EL (cell line): ENCODE measurements at regions not wholly inside any gene's neighbourhood (a gene's known extent, or its start where the extent isn't known, plus 50 kb on each side); places are given as distances from the start of the nearest gene placed in this dataset.

ENCODE experiments used
- DNase-seq: peaks from one replicate; pipeline ENCODE4 v3.0.0-alpha.2; 2016

DNA sequence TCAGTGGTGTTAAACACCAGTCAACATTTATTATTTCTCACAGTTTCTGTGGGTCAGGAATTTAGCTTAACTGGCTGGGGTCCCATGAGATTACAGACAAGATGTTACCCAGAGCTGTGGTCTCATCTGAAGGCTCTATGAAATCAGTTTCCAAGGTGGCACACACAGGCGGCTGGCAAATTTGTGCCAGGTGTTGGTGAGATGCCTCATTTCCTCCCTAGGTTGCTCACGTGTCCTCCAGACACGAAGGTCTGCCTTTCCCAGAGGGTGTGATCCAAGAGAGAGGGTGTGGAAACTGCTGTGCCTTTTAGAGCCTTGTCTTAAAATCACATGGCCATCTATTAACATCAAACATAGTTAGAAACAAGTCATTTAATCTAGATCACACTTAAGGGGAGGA is 209.0 kb downstream of the JCAD start:
- no peak for DNase-seq

DNA sequence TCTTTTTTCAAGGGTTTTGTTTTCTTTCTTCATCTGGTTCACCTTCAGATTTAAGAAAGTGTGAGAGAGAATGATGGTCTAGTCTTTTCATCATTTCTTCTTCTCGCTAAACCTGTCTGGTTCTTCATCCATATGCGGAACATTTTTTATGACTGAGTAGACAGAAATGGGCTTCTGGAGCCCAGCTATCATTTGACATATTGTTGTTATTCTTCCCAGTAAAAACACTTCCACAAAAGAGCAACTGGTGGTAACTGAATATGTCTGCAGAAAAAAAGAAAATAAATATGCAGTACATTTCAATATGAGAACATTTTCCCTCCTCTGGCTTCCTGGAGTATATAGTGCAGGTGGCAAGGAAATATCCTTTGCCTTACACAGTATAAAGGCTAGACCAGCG is 209.5 kb downstream of the JCAD start:
- DNase-seq = no peak

DNA sequence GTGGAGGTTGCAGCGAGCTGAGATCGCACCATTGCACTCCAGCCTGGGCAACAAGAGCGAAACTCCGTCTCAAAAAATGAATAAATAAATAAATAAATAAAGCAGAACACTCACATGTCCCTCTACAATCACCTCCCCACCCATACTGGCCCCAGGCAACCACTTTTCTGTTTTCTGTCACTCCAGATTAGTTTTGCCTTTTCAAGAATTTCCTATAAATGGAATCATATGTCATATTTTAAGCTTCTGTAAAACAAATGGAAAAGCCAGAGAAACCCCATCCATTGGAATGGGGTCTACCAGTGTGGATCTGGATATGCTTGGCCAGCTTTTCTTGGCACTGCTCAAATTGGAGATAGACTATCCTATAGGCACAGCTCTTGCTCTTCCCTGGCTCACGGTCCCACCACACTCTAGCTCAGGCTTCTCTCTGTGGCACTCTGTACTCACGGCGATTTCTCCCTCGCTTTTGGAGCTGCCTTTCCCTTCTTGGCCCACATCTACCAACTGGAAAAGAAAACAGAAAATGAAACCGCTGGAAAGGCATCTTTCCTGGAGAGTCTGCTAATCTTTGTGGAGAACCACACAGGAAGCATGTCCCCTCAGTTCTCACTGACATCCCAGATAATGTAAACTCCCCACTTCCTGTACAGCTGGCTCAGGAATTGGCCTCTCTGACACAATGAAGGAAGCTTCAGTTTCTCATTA is 210.1 kb downstream of the JCAD start:
- peak; percentile 81 for DNase-seq

DNA sequence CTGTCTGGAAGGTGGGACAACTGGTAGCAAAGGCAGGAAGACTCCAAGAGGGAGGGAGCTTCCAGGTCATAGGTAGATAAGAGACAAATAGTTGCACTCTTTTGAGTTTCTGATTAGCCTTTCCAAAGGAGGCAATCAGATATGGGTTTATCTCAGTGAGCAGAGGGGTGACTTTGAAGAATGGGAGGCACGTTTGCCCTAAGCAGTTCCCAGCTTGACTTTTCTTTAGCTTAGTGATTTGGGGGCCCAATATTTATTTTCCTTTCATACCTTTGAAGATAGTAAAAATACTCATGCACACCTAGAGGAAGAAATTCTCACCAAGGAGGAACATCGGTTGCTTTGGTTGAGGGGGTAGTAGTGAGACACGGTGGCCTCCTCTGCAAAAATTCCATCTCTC is 212.1 kb upstream of the SVIL start:
- DNase-seq = no peak

DNA sequence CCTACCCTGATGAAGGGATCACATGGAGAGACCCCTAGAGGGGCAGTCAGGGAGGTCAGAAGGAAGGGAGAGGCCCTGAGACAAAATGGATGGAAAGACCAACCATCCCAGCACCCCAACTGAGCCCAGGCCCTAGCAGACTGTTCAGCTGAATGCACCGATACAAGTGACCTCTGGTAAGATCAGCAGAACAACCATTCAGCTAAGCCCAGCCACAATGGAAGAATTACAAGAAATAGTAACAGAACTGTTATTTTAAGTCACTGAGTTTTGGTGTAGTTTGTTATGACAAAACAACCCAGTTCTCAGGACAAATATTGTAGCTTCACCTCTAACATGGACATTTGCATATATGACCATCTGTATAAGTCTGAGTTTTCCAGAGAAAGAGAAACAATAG is 210.4 kb upstream of the SVIL start:
- DNase-seq = no peak

DNA sequence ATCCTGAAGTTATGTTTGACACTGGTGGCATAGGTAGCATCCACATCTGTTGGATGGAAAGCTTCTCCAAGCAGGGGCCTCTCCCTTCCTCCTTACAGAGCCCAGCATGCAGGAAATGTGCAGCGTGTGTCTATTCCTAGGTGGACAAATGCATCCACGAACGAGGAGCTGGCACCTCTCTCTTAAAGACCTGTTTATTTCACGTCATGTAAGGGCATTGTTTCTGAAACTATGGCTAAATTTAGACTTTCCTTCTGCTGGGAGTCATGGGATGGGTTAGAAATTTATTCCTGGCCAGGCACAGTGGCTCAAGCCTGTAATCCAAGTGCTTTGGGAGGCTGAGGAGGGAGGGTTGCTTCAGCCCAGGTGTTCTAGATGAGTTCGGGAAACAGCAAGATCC is 208.4 kb upstream of the SVIL start:
- no peak for DNase-seq

DNA sequence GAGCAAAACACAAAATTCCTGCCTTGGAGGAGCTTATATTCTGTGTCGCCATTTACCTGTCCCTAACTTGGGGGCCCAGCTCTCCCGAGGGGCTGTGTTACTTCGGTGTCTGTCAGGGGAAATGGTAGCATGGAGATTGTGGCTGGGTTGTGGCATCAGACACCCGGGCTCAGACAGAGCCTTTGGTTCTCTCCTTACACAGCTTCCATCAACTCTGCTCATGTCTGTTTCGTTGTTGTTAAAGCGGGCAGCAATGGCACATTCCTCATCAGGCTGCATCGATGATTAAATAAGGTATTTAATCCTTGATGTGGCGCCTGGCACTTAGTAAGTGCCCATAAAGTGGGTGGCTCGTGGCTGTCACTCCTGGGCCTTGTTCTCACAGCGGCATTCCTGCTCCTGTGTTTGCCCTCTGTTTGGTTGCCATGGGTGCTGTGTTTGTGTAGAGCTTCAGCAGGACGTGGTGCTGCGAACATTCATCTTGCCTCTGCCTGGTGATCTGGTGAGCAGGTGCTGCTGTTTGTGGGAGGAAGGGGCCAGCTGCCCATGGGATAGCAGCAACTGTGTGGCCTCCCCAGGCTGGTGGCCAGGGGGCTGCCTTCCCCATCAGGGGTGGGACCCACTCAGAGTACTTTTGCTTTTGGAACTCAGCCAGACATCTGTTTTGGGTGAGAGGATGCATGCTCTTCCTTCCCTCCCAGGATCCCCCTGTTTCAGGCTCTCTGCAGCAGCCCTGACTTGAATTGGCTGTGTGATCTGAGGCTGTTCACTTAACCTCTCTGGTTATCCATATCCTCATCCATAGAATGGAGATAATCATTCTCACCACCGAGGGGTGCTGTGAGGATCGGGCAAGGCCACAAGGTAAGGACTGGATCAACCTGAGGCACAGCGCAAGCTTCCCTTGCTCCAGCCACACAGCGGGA is 207.2 kb upstream of the SVIL start:
- DNase-seq = no peak

DNA sequence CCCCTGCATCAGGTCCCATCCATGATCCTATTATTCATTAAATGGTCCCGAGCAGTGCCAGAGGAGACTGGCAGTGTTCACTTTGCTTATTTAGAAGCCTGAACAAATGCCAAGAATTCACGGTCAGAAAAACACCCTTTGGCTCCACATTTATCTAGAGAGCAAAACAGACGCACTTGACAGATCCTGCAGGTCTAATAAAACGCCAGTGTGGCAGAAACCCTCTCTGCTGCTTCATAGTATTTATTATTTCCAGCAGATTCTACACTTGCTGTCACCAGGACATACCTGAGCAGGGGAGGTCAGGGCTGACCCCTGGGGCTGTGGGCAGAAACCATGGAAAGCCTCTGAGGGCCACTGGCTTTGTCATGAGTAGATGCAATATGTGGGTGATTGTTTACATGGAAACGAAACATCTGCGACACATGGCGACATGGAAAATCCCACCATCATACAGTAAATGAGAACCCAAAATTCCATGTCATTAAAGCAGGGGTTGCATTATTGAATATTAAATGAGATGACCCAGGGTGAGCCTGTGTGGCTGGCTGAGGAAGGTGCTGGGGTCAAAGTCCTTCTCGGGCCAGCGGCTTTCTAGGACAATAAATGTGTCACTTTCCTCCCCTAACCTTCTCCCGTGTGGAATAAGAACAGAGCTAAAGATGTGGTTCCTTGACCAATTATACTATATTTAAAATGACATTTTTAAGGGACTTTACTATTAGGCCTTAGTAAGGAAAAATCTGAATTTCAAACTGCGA is 205.9 kb upstream of the SVIL start:
- DNase-seq = no peak

DNA sequence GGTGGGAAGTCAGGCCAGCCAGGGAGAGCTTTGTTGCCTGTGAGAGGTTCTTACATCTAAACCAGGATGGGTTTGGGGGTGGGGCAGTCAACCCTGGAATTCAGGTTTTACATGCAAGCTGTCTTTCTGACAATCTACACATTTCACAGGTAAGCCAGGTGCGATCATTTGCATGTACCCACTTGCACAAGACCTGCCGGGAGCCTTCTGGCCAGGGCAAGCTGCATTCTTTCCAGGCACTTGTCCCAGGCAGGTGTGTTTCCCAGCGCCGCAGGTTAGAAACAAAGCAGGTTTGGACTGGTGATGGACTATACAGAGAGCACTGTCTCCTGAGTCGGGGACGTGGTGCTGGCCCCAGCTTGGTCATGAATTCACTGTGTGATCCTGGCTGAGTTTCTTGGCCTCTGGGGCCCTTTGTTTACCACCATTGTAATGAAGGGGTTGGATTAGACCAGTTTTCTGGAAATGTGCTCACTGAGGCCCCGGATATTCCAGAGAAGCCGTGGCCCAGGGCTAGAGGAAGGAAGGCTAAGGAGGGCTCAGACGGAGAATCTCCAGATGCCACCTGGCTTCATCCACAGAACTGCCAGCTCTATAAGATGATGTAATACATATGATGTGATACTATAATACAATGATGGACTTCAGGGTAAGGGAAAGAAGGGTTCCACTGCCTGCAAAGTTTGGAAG is 205.2 kb upstream of the SVIL start:
- no peak for DNase-seq

DNA sequence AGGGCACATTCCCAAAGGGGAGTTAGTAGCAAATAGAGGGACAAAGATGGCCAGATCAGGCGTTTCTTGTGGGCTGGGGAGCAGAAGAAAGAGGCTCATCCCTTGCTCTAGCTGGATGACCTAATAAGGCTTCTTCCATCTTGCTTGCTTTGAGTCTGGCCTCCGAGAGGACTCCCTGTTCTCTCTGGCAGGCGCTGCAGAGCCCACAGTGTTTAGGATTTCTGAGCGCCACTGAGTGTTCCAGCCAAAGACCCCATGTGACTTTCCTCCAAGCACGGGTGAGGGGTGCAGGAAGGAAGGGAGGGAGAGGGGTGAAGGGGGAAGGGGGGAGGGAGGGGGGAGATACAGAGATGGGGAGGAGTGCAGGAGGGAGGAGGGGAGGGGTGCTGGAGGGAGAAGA is 203.8 kb upstream of the SVIL start:
- no peak for DNase-seq

DNA sequence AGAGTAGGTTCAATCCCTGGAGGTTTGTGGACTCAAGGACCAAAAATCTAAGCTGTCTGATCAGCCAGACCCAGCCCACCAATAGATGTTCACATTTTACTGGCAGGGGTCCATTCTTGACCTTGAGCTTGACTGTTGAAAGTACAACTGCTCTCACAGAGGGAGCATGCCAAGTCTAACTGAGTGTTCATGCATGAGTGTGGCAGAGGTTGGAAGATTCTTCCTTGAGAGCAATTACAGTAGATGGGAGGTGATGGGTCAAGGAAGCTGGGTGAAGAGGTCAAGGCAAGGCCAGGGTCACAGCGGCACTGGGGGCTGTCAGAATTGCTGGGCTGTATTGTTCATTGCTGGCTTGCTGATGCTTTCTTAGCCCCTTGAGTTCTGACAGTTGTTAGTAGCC is 202.8 kb upstream of the SVIL start:
- DNase-seq = no peak

DNA sequence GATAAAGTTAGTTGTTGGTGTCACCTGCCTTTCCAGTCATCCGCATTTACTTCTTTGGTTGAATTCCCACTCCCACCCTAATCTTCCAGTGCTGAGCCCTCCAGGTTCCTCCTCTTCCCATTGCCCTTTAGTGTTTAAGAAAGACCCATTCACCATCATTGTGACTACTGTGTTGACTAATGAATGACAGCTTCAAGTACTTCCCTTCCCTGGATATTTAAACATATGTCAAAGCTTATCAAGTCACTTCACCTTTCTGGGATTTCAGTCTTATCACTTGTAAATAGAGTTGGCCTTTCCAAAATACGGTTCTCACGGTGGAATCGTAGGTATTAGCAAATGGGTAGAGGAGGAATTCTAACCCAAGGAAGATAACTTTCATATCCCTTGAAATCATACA is 201.6 kb upstream of the SVIL start:
- no peak for DNase-seq

DNA sequence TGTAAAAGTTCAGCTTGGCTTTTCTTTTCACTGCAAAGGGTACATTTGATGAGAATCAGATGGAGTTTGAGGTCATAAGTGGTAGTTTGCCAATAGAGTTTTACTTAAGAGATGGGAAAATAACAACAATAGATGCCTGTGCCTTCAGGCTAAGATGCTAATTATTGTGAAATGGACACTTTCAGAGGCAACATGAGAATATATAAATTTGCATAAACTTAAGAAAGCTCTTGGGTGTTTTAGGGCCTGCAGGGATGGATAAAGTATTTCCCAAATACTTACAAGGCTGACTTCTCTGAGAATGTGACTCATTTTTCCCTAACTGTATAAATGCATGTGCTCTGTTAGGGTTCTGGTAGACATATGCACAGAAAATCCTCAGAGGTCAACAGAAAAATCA is 200.3 kb upstream of the SVIL start:
- DNase-seq = no peak

DNA sequence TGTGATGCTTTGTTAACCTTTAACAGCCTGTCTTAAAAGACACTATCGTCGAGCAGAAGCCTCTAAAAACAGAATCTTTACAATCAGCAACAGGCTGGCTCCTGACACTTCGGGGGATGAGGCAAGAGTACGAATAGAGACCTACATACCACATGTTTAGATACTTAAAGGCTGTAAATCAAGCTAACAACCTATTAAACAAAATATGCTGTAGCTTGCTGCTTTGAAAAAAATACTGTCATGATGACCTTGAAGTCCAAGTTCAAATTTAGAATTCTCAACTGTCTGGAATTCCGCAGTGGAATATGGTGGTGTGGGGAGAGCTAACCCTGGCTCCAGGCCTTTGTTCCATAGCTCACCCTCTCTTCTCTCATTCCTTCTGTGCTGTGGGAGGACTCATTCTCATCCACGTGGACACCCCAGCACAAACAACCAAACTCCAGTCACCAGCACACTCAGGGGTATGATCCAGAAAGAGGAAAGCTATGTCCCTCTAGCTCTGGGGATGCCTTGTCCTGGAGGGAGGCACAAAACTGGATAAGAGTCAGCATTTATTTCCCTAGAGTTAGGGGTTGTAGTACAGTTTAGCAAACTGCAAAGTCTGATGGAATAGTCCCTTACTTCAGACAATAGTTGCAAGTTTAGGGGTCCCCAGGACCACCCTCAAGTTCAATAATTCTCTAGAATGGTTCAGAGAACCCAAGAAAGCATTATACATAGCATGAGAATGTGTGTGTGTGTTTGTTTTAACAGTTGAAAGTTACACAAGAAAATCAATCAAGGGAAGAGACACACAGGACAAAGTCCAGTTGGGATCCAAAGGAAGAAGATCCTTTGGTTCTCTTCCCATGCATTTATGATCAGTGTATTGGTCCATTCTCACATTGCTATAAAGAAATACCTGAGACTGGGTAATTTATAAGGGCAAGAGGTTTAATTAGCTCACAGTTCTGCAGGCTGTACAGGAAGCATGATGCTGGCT is 196.1 kb upstream of the SVIL start:
- no peak for DNase-seq

DNA sequence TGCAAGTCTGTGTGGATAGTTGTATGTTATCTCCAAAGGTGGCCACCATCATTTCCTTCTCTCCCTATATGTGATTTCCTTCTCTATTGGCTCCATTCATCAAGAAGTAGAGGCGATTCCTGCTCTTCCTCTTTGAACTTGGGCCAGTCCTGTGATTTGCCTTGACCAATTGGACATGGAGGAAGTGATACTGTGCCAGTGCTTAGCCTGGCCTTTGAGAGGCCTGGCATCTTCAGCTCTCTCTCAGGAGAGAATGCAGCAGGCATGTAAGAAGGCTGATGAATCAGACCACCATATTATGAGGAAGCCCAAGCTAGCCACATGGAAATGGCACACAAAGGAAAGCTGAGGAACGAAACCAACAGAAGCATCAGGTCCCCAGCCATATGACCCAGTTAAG is 195.0 kb upstream of the SVIL start:
- DNase-seq = no peak

DNA sequence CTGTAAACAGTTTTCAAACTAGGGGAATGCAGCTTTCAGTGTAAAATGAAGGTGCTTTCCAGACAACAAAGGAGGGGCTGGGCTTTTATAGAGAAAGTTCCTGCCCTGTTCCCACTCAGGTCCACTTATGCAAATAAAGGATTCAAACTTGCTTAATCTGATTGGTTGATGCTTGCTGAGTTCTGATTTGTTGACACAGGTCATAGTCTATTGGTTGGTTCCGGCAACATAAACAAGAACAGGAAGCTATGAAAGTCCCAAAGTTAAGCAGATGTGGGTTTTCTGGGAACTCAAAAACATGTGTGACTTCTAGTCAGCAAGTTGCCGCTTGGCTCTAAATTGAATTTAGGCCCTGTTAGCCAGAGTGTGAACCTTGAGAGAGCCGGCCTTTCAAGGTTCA is 194.2 kb upstream of the SVIL start:
- no peak for DNase-seq

DNA sequence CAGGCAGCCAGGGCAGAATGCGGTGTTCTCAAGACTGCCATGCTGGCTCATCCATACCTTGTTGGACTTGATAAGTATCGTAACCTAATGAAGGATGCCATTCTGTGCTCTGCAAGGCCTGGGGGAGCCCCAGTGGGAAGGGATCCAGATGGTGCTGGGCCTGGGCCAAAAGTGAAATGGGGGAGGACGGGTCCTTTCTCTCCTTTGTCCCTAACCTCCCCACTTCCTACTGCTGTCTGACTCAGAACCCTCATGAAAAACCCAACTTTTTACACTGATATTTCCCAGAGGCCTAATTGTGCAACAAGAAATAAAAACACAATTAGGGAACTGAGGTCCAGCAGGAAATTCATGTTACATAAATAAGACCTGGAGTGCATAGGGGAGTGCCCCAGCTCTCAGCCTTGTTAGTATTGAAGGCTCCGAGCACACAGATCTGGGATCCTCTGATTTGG is 193.7 kb upstream of the SVIL start:
- DNase-seq = no peak

DNA sequence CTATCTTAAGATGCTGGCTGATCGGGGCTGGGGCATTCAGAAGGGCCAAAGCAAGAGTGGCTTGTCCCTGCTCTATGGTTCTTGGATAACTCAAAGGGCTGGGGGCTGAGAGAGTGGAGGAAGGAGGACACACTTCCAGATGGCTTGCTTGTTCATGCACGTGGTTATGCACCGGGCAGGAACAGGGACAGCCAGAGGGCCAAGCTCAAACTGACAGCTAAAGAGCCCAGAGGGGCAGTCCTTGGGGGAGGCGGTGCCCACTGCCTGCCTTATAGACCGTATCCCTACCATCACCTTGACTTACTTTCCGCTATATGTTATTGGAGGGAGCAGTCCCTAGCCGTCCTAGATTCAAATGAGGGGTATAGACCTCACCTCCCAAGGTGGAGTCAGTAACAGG is 192.7 kb upstream of the SVIL start:
- no peak for DNase-seq

DNA sequence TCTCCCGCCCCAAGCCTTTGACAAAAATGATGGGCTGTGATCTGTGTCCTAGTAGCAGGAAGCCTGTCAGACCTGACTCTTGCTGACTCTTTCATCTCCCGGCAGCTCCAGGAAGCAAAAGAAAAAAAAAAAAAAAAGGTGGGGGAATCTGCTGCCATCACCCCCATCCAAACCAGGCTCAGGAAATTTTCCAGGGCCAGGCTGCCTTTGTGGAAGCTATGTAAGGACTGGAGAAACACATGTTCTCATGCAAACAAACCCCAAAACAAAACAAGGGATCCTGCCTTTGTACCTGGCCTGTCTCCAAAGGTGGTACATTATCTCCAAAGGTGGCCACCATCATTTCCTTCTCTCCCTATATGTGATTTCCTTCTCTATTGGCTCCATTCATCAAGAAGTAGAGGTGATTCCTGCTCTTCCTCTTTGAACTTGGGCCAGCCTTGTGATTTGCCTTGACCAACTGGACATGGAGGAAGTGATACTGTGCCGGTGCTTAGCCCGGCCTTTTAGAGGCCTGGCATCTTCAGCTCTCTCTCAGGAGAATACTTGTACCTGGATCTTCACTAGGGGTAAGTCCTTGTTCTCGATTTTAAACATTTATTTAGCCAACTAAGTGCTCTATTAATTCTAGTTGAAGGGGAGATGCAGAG is 192.2 kb upstream of the SVIL start:
- DNase-seq = no peak

DNA sequence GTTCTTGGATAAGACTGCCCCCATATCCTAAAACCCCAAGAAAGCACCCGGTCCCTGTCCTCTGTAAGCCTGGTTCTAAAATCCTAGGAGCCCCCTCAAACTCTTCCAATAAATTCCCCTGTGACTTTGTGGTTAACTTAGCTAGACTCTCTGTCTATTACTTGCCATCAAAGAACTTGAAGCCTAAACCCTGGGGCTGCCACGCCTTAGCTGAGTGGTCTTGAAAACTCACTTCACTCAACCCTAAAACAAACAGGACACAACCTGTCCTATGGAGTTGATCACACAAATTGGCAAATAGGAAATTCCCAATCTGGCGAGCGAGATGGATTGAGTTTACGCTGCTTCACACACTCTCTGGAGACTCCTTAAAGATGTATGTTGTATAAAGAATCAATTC is 191.4 kb upstream of the SVIL start:
- no peak for DNase-seq

DNA sequence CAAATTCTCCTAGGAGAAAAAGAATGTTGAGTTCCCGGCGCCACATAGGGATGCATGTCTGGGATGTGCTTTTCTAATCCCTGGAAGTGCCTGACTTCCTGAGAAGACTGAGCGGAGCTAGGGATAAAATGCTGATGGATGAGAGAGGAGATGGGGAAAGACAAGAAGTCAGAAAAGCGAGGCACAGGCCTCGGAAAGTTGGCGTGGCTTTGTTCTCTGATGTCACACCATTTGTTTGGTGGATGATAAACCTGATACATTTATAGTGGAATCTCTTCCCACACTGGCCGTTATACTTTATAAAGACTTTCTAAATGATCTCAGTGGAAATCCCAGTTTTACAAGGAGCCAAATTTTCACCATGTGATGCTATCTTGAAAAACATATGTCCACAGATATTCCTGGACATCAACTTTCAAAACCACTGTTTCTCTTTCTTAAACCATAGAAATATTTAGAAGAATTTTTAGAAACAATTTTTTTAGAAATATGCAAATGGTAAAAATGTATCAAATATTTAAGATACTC is 188.8 kb upstream of the SVIL start:
- DNase-seq = no peak
